ENCODE measurements at regions not wholly inside any gene's neighbourhood (a gene's known extent, or its start where the extent isn't known, plus 50 kb on each side); places are given as distances from the start of the nearest gene placed in this dataset.
A peak's percentile ranks its signal among the peaks of the same experiment; 100 is the strongest.

DNA sequence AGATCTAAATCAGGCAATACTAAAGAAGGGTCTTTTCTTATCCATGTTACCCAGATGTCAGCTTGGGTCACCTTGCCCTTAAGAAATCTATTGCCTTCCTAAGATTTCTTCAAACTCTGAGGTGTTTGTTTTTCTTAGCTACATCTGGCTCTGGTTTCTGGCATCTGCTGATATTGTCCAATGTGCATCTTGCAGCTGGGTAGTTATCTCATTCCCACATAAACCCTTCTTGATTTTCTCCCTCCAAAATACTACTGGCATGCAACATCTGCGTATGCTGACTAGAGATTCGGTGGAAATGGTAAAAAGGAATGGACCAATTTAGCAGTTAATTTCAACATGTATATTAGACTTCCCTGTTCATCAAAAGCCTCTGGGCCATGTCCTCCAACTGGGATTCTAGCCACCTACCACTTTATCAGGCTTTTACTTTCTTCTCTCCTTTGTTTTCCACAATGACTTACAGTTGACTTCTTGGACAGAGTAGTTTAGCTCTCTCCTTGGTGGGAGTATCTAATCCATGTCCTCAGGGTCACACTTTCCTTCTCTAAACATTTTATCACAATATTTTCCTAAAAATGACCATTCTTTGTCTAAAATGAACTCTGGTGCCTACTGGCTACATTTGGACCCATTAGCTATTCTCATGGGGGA is 324.8 kb upstream of the FAR2 start:
- no peak for DNase-seq (ENCODE audit: low read depth in 2 of 2)

DNA sequence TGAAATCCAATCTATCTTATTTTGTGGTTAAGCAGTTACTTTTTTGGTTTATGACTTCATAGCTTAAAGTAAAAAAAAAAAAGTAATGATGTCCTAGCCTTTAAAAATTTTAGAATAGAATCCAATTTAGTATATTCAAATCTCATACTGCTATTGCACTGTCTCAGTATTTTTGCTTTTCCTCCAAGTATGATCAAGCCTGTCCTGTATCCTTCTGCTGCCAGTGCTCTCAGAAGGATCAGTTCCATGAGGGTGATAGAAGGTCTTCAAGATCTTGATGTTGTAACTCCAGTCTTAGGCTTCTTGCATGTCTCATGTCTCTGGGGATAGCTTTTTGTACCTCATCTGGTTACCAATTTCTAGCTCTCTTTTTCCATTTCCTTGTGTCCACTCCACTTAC is 324.2 kb upstream of the FAR2 start:
- DNase-seq (ENCODE audit: low read depth in 2 of 2) = no peak

DNA sequence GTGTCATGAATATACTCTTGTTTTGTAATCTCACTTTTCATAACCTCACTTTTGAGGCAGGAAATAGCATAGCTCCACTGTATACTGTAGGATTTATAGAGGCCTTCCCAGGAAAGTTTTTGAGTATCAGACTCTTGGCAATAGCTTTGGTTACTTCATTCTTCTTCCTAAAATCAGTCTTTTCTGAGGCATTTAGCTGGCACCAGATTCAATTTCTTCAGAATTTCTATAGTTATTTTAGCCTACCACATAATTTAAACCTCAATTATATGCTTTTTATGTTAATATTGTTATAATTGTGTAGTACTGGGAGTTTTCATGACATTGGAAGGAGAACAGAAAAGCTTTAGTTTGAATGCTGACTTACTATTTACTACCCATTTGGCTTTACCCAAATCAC is 322.3 kb upstream of the FAR2 start:
- no peak for DNase-seq (ENCODE audit: low read depth in 2 of 2)

DNA sequence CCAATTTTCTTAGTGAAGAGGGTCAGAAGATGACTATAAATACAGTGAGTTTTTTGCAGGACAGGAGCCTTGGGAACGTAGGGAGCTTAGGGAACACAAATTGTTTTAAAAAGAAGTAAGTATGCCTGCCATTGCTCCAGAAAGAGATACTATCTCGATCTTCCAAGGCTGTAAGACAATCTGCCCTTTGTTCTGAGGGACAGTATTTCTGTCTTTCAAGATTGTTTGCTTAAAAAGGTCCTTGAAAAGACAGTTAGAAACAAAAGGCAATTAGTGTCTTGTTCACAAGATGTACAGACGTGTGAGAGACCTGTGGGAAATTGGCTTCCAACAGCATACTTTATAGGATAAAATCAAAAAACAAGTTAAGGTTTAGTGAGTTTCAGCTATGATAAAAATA is 321.2 kb upstream of the FAR2 start:
- no peak for DNase-seq (ENCODE audit: low read depth in 2 of 2)

DNA sequence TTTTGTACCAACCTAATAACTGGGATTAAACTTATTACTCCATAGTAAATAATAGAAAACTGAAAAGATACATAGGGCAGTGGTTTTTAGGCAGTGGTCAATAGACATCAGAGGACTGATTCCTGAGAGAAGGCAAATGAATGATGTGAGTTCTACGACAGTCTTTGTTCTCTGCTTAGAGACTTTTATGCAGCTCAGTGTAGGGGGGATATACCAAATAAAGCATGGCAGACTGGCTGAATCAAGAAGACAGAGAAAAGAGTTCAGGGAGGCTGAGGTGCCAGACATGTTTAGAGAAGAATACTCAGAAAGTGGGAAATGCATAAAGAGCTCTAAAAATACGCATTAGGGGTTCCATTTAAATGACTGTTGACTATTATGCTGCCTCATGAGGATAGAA is 320.8 kb upstream of the FAR2 start:
- no peak for DNase-seq (ENCODE audit: low read depth in 2 of 2)

DNA sequence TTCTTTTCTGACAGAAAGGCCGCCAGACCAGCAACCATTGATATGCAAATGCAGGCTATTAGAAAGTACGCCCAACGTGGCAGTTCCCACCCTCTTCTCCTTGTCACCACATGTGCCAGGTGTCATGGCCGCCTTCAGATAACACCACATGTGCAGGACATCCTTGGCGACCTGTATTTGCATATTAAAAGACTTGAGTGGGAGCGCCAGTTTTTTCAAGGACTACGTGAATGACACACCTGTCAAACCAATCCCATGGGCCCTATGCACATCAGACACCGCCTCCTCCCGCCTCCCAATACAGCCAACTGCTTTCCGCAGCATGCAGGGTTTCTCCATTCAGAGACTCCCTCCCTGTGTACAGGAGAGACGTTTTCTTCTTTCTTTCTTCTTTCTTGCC is 318.6 kb upstream of the FAR2 start:
- DNase-seq (ENCODE audit: low read depth in 2 of 2) = no peak

DNA sequence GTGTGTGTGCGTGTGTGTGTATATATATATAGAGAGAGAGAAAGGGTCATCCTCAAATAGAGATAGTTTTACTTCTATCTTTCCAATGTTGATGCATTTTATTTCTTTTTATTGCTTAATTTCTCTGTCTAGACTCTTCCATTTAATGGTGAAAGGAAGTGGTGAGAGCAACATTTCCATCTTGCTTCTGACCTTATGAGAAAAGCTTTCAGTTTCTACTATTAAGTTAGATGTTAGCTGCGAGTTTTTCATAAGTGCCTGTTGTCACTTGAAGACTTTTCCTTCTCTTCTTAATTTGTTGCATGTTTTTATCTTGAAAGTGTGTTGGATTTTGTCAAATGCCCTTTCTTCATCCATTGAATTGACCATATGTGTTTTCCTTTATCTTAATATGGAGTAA is 304.4 kb upstream of the FAR2 start:
- no peak for DNase-seq (ENCODE audit: low read depth in 2 of 2)

DNA sequence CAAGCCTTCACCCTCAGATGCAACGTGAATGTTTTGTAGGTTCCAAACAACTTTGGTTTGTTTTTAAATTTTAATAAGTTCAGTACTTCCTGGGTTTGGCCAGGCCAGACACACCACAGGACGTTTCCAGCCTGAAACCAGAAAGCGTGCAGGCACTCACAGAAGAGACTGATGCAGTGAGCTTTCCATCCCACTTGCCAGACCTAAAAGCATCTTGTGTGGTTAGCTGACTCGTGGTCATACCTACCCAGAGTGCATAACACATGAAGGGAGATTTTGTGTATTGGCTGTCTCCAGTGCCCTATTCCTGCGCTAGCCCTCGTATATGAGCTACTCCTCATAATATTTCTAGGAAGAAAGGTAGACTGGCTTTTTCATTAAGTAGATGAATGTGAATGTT is 297.3 kb upstream of the FAR2 start:
- no peak for DNase-seq (ENCODE audit: low read depth in 2 of 2)

DNA sequence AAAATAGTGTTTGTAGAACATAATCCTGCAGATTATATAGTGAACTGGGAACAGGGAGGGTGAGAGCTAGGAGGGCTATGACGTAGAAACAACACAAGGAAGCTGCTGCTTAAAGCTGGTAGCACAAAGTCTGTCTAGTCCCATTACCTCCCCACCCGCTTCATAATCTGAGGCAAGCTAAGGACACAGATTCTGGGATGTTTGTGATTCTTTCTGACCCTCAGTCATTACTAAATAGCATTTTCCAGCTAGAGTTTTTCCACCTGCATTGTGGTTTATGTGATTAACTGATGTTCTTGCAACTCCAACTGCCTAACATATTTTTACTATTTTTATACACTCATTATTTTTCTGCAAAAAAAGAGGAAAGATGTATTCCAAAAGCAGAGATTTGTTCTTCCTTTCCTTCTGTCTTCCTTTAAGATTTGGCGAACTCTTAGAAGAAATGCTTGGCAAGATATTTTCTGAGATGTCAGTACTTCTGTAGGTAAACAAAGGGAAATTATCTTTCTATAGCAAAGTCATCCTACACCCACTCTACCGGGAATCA is 293.2 kb upstream of the FAR2 start:
- DNase-seq (ENCODE audit: low read depth in 2 of 2) = no peak

DNA sequence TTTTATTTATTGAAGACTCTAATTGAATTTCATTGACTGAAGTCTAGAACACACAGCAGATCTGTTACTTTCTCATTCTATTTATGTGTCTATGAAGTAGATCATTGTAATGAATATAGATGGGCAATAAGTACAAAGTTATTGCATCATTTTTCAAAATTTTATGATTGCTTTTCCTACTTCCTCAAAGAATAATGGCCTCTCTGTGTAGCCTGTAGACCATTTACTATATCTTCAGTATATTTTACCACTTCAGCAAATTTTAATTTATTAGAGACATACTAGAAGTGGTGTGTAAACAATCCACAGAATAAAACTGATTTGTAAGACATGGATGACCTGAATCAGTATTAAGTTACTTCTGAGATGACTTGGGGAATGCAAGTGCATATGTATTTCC is 291.7 kb upstream of the FAR2 start:
- DNase-seq (ENCODE audit: low read depth in 2 of 2) = no peak

DNA sequence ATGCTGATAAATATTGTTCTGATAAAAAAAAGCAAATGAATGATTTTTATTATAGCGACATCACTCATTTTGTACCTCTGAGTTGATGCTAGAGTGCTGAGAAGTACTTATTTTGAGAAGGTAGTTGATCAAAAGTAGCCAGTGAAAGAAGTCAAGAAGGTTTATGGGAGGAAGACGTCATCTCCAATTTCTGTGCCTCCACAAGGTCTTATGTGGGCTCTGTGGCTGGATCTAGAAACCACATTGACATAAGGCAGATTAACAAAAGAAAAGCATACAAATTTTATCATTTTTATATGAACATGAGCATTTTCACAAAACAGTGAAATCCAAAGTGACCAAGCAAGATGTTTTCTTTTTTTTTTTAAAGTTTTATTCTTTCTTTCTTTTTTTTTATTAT is 289.5 kb upstream of the FAR2 start:
- no peak for DNase-seq (ENCODE audit: low read depth in 2 of 2)

DNA sequence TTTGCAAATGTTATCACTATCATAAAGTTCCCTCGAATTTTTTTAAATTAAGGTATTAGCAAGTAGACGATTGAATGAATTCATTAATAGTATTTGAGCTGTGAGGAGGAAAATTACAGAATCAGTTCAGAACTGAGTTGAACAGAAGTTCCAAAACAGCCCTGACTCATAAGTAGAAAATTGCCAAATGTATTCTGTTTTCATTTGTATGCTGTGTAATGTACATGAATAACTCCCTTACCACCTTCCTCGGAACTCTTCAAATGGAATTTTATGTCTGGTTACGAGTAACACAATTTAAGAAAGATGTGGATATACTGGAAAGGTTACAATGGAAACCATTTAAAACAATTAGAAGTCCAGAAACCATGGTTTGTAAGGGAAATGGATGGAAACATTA is 283.3 kb upstream of the FAR2 start:
- DNase-seq (ENCODE audit: low read depth in 2 of 2) = no peak

DNA sequence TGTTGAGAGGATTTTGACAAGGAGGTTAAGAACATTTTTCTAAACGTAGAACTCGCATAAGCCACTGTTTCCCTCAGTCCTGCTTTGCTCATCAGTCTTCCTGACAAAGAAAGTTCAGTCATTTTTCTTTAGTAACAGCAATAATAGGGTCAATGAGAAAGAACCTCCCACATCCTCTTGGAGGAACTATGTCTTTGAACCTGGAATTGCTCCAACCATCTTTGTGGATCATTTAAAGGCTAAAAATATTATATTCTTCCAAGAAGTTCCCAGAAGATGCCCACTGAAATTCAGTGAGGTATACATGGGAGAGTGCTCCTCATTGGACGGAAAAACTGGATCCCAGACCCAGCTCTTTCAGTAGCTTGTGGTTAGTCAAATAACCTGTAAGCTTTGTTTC is 282.8 kb upstream of the FAR2 start:
- DNase-seq (ENCODE audit: low read depth in 2 of 2) = no peak

DNA sequence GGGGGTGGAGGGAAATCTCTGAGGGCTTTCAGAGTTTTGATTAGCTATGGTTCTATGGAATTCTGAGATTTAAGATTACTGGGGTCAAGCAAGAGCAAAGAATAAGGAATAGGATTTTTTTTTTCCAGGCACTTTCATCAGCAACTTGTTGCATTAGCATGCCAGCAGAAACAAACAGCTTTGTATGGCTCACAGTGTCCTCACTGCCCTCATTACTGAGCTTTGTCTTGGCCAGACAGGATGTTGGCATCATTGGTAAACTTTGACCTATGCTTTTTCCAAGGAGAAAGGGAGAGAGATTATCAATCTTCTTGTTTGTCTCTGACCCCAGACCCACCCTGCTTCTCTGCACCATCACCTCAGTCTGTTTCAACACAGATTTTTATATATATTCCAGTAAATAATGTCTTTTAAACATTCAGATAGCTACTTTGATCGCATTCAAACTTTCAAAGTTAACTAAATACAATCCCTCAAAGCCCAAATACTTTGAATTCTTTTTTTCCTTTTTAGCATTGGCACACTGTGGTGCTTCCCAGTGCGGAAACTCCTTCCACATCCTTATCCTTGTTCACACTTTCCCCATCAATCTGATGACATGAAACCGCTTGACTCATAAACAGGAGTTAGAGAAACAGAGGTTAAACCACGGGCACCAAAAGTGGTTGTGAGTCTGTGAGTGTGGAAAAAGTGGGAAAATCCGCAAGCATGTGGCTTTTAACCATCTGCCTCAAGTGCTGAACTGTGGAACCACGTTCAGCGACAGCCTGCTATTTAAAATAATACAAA is 282.2 kb upstream of the FAR2 start:
- no peak for DNase-seq (ENCODE audit: low read depth in 2 of 2)

DNA sequence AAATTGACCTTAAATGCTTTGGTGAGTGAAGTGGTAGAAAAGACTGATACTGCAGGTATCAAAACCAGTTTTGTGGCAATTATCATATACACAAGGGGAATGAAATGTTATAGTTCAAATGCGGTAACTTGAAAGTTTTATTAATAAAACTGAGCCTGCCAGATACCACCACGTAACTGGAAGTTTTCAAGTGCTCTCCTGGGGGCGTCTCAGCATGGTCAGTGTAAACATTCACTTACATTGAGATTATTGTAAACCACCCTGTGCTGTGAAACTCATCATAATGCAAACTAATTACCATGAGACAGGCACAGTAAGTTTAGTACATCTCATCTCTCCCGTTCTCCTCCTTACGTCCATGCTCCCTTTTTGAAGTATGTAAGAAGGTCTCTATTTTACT is 280.7 kb upstream of the FAR2 start:
- DNase-seq (ENCODE audit: low read depth in 2 of 2) = no peak

DNA sequence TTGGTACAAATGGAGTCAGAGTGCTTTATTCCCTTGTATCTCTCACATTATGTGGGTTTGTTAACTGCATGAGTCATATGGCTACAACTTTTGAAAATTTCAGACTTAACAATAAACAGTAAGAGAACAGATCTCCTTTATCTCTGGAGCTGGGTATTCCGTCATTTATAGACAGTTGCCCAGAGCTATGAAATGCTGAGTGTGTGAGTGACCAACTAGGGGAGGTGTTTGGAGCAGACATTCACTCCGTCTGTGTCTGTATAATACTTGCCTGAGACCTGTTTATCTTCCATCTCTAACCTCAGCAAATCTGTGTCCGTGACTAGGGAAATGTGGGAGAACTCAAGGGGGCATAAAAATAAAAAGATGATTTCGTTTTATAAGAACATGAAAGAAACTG is 279.9 kb upstream of the FAR2 start:
- no peak for DNase-seq (ENCODE audit: low read depth in 2 of 2)

DNA sequence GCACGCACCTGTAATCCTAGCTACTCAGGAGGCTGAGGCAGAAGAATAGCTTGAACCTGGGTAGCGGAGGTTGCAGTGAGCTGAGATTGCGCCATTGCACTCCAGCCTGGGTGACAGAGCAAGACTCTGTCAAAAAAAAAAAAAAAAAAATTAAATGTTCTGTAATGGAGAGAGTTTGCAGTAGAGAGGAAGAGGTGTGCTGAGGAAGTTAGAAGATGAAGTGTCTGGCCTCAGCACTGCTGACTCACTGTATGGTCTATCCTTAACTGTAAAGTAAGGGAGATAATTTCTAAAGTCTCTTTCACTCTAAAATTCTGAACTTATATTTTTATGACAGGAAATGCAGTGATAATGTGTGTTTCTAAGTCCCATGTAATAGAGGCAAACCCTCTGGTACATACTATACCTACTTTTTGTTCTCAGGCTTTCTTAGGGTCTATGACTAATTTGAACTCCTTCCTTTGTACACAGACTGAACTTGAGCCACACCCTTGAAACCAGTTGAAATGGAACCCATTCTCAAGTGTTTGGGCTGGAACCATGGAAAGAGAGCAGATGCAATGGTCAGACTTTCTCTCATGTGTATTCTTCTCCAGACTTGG is 278.1 kb upstream of the FAR2 start:
- DNase-seq (ENCODE audit: low read depth in 2 of 2) = no peak

DNA sequence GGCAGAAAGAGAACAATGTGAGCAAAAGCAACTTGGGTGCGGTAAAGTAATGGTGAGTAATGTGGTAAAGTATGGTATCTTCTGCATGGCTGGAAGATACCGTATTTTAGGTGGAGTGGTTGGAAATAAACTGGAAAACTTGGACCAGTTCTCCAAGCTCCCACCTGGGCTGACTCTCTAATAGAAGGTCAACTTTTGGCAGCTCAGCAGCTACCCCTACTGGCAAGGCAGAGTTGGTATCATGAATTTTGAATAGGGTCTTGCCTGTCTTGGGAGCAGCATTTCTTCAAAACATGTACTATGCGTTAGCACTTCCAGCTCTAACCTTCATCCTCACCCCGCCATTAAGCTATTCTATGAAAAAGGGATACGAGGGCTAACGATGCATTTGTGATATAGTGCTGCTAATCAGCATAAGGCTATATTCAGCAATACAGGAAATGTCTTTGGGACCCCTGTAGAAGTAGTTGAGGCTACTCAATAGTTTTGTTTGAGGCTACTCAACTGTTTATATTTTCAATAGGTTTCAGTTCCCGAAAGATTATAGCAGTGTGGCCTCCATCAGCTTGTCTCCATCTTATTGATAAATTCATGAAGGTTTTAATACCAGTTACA is 276.3 kb upstream of the FAR2 start:
- peak in 1 of 2 donors; percentile 1 for DNase-seq (ENCODE audit: low read depth in 2 of 2)

DNA sequence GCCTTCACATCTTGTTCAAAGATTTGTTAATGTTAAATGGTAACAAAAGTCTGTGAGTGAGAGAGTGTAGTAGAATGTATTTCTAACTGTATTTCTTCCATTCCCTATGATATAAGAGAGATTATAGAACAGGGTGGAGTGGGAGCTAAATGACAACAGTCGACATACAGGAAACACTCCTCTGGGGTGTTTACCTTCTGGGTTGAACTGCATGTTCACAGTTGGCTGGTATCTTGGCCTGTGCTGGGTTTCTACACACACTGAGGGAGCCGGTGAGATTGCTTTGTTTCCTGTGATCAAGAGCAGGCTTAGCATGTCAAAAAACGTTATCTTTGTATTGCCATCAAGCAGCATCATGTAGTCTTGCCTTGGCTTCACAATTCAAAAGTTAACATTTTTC is 274.3 kb upstream of the FAR2 start:
- no peak for DNase-seq (ENCODE audit: low read depth in 2 of 2)

DNA sequence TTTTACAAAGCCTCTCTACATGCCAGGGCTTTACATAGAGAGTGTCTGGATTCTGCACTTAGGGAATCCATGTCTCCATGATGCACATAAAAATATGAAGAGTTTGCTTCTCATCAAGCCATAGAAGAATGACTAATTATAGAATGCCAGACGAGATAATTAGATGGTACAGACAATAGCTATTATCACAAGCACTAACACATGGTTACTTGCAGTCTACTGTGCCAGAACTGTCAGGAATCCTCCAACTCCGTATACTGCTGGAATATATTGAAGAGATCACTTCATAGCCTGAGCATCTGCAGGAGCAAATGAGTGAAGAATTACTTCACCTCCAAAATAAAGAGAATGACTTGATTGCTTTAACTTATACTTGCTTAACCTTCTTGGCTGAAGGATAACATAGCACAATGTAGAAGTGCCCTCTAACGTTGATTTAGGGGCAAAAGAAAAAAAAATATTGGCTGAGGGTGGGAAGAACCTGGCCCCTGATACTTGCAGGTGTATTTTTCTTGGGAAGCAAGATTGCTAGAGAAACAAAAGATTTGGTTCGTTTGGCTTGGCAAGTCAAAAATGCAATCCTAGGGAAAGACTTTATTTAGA is 272.8 kb upstream of the FAR2 start:
- no peak for DNase-seq (ENCODE audit: low read depth in 2 of 2)

DNA sequence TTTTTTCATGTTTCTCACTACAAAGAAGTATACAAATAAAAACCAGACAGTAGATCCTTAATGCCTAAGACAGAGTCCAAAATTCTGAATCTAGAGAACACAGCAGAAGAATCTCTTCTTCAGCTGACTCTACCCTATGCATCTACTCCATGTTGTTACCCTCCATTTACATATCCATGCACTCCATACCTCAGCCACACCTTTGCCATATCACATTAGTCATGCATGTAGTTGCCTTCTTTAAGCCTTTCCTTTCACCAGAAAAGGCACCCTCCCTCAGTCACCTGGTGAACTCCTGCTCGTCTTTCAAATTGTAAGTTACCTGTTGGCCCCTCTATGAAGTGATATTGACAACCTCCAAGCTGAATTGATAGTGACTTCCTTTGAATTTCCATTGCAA is 271.2 kb upstream of the FAR2 start:
- DNase-seq (ENCODE audit: low read depth in 2 of 2) = no peak

DNA sequence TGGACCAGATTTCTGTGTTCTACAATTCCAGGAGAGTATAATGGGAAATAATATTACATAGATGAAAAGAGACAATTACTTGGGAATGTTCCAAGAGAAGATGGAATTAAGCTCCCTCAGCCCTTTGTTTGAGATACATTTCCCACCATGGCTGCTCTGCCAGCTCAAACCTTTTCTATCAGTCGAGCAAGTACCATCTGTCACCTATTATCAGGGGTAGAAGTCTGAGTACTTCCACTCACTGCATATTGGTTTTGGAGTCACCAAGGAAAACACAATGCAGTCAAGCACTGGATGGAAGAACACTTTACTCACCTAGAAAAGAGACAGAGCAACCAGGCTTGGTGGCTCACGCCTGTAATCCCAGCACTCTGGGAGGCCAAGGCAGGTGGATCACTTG is 270.4 kb upstream of the FAR2 start:
- no peak for DNase-seq (ENCODE audit: low read depth in 2 of 2)
